ENCODE measurements at regions not wholly inside any gene's neighbourhood (a gene's known extent, or its start where the extent isn't known, plus 50 kb on each side); places are given as distances from the start of the nearest gene placed in this dataset.

DNA sequence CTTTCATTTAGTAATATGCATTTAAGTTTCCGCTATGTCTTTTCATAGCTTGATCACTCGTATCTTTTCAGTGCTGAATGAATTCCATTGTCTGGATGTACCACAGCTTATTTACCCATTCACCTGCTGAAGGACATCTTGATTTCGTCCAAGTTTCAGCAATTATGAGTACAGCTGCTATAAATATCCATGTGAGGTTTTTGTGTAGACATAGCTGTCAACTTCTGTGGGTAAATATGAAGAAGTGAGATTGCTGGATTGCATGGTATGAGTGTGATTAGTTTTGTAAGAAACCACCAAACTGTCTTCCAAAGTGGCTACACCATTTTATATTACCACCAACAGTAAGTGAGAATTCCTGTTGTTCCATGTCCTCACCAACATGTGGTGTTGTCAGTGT lies 79.2 kb upstream of the STMND1 start:
- TF ChIP-seq, protein P1, sequence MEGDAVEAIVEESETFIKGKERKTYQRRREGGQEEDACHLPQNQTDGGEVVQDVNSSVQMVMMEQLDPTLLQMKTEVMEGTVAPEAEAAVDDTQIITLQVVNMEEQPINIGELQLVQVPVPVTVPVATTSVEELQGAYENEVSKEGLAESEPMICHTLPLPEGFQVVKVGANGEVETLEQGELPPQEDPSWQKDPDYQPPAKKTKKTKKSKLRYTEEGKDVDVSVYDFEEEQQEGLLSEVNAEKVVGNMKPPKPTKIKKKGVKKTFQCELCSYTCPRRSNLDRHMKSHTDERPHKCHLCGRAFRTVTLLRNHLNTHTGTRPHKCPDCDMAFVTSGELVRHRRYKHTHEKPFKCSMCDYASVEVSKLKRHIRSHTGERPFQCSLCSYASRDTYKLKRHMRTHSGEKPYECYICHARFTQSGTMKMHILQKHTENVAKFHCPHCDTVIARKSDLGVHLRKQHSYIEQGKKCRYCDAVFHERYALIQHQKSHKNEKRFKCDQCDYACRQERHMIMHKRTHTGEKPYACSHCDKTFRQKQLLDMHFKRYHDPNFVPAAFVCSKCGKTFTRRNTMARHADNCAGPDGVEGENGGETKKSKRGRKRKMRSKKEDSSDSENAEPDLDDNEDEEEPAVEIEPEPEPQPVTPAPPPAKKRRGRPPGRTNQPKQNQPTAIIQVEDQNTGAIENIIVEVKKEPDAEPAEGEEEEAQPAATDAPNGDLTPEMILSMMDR (IDR thresholded peaks at IDR 0.05), result no peak
- TF ChIP-seq ZFX (IDR thresholded peaks at IDR 0.05; ENCODE audit: borderline replicate concordance), result no peak
- no peak overlapping the region for H3K27ac ChIP-seq

DNA sequence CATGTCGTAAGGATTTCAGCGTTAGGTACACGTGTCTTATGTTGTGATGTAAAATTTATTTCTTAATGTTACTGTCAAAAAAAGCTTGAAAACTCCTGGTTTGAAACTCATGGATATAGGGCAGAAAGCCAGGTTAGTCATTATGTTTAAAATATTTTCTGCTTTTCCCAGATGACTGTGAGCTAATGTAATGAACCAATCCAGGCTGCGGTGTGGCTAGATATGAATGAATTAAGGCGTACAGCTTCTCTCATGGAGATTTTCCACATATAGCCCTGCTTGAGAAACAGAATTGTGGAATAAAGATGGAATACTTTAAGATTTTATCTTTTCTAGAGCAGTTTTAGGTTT lies 80.3 kb upstream of the STMND1 start:
- no peak for TF ChIP-seq ZFX (IDR thresholded peaks at IDR 0.05; ENCODE audit: borderline replicate concordance)
- TF ChIP-seq, protein P1 (IDR thresholded peaks at IDR 0.05), result no peak

DNA sequence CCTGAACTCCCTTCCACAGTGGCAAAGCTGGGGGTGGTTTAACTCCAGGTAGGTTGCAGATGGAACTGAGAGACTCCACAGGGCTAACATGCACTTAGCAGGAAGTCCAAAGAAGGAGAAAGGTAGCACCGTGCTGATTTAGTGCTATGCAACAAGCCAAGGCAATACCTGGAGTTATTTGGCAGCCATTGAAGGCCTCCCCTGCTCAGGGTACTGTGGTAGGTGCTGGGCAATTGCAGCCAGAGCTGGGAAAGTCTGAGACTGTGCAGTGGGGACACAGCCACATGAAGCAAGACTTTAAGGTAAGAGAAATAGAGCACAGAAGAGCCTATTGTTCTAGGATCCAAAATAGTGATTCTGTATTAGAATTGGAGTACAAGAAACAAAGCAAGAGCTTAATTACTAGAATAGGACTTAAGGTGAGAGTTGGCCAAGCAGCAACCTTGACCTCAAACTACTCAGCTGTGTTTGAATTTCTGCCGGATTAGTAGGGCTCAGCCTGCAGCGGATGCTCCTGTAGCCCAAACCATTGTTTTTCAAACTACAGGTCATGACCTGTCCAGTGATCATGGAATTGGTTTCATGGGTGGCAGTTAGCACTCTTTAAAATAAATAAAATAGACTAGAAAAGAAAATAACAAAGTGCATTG lies 80.8 kb upstream of the STMND1 start:
- H3K27ac ChIP-seq, result no peak overlapping the region
- TF ChIP-seq ZFX (IDR thresholded peaks at IDR 0.05; ENCODE audit: borderline replicate concordance), result no peak
- TF ChIP-seq, protein P1 (IDR thresholded peaks at IDR 0.05), result no peak

More for the DNA sequence above, 80.3 kb upstream of the STMND1 start:
- no peak overlapping the region for H3K27ac ChIP-seq

DNA sequence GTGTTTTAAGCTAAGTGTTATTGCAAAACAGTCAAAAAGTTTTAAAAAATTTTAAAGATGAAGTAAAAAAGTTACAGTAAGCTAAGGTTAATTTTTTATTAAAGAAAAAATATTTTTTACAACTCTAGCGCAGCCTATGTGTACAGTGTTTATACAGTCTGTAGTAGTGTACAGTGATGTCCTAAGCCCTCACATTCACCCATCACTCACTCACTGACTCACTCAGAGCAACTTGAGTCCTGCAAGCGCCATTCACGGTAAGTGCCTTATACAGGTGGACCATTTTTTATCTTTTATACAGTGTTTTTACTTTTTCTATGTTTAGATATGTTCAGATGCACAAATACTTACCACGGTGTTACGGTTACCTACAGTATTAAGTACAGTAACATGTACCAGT lies 83.4 kb upstream of the STMND1 start:
- no peak overlapping the region for H3K27ac ChIP-seq
- TF ChIP-seq ZFX (IDR thresholded peaks at IDR 0.05; ENCODE audit: borderline replicate concordance), result no peak
- TF ChIP-seq, protein P1 (IDR thresholded peaks at IDR 0.05), result no peak

DNA sequence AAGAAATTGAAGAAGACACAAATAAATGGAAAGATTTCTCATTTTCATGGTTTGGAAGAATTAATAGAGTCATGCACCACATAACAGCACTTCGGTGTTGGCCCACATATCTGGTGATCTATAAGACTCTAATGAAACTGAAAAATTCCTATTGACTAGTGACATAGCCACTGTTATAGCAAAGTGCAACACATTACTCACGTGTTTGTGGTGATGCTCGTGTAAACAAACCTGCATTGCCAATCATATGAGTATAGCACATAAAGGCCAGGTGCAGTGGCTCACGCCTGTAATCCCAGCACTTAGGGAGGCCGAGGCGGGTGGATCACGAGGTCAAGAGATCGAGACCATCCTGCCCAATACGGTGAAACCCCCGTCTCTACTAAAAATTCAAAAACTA lies 84.4 kb upstream of the STMND1 start:
- no peak for TF ChIP-seq ZFX (IDR thresholded peaks at IDR 0.05; ENCODE audit: borderline replicate concordance)
- TF ChIP-seq, protein P1 (IDR thresholded peaks at IDR 0.05), result no peak
- no peak overlapping the region for H3K27ac ChIP-seq

DNA sequence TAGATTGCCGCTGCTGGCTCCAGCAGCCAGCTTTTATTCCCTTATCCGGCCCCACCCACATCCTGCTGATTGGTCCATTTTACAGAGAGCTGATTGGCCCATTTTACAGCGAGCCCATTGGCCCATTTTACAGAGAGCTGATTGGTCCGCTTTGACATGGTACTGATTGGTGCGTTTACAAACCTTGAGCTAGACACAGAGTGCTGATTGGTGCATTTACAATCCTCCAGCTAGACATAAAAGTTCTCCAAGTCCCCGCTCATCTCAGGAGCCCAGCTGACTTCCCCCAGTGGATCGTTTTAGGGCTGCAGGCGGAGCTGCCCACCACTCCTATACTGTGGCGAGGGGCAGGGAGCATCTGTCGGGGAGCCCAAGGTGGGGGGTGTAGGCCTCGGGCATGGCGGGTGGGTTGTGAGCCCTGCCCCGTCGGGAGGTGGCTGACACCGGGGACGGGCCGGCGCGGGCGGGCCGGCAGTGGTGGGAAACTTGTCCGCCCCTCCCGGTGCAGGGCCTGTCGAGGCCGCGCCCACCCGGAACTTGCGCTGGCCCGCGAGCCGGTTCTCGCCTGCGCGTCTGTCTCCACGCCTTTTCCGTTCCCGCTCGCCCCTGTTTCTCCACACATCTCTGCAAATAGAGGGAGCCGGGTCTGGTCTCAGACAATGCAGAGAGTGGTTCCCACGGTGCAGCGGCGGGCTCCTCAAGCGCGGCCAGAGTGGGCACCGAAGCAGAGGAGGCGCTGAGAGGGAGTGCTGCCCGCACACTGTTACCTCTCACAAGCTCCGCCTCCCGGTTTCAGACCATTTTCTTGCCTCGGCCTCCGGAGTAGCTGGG lies 86.1 kb upstream of the STMND1 start:
- H3K27ac ChIP-seq, result no peak overlapping the region
- TF ChIP-seq, protein P1 (IDR thresholded peaks at IDR 0.05), result no peak
- TF ChIP-seq ZFX (IDR thresholded peaks at IDR 0.05; ENCODE audit: borderline replicate concordance), result no peak

DNA sequence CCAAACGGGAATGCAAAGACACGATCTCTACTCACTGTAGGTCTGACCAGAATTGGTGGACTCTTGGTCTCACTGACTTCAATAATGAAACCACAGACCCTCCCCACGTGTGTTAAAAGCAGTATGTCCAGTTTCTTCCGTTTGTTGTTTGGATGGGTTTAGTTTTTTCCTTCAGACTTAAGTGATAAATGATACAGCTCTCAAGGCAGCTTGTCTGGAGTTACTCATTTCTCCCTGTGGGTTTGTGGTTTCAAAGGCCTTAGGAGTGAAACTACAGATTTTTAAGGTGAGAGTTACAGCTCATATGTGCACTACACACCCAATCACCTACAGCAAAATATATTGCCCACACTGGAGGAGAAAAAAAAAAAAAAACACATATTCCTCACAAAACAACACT lies 86.7 kb upstream of the STMND1 start:
- no peak overlapping the region for H3K27ac ChIP-seq
- TF ChIP-seq ZFX (IDR thresholded peaks at IDR 0.05; ENCODE audit: borderline replicate concordance), result no peak
- TF ChIP-seq, protein P1 (IDR thresholded peaks at IDR 0.05), result no peak

All from 22Rv1 (cell line).